ENCODE measurements at regions not wholly inside any gene's neighbourhood (a gene's known extent, or its start where the extent isn't known, plus 50 kb on each side); places are given as distances from the start of the nearest gene placed in this dataset.

DNA sequence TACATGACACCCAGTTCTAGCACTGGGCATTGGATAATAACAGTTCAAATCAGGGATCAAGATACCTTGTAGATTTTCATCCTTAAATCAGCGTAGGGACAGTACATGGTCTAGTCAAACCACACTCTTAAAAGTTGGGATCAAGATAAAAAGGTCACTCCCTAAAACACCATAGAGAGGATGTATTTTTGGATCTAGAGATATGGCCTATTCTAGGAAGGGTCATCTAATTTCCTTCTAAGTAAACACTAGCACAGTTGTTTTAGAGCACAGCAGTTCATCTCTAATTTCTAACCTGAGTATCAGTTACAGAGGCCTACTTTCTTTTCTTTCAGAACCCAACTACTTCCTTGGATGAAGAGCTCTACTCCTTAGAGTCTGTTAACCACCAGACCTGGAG lies 166.4 kb upstream of the GRIN3A start:
- Histone ChIP-seq H3K27ac (no peak overlapping the region), H3K4me3 (ENCODE audit: low read depth, low read length) (no peak overlapping the region), H3K9me3 (ENCODE audit: severe bottlenecking) (no peaks in the 10 kb centered on the region), H3K36me3 (no peaks in the 10 kb centered on the region), H3K27me3 (ENCODE audit: insufficient read depth, low read depth, severe bottlenecking) (no peaks in the 10 kb centered on the region)
- no peak for DNase-seq
- TF ChIP-seq, protein P1, sequence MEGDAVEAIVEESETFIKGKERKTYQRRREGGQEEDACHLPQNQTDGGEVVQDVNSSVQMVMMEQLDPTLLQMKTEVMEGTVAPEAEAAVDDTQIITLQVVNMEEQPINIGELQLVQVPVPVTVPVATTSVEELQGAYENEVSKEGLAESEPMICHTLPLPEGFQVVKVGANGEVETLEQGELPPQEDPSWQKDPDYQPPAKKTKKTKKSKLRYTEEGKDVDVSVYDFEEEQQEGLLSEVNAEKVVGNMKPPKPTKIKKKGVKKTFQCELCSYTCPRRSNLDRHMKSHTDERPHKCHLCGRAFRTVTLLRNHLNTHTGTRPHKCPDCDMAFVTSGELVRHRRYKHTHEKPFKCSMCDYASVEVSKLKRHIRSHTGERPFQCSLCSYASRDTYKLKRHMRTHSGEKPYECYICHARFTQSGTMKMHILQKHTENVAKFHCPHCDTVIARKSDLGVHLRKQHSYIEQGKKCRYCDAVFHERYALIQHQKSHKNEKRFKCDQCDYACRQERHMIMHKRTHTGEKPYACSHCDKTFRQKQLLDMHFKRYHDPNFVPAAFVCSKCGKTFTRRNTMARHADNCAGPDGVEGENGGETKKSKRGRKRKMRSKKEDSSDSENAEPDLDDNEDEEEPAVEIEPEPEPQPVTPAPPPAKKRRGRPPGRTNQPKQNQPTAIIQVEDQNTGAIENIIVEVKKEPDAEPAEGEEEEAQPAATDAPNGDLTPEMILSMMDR (IDR thresholded peaks at IDR 0.05; ENCODE audit: low read depth, low read length) = no peak

DNA sequence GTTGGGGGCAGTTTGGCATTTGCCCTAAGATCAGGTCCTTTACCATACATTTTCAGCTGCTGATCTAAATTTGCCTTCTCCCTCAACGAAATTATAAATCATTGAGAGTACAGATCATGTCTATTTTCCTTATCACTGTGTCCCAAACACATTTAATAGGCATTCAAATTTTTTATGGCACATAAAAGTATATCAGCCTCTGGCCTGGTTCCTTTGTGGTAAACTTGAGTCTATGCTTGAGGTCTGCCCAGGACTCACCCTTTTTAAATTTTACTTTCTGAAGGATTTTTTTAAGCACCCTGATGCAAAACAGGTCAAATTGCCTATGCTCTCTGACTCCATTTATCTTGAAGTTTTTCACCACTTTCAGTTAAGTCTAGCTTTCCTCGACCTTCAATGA lies 163.6 kb upstream of the GRIN3A start:
- TF ChIP-seq, protein P1 (IDR thresholded peaks at IDR 0.05; ENCODE audit: low read depth, low read length) = no peak
- peak overlapping the region; percentile 32 for H3K27ac ChIP-seq
- no peaks in the 10 kb centered on the region for H3K9me3 ChIP-seq (ENCODE audit: severe bottlenecking)
- H3K36me3 ChIP-seq = no peaks in the 10 kb centered on the region
- no peak overlapping the region for H3K4me3 ChIP-seq (ENCODE audit: low read depth, low read length)
- no peaks in the 10 kb centered on the region for H3K27me3 ChIP-seq (ENCODE audit: insufficient read depth, low read depth, severe bottlenecking)
- no peak for DNase-seq

DNA sequence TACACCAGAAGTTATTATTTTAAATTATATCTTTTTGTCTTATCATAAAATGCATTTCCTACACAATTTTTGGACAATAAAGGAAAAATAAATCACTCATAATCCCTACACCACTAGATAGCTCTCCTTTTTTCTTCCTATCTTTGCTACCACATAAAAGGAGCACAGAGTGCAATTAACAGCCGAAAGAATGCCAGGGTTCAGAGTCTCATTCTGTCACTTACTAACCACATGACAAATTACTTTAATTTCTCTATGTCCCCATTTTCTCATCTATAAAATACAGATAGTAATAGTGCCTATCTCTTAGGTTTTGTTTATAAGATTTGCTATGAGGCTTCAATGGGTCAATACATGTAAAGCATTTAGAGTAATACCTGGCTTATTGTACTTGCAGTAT lies 158.7 kb upstream of the GRIN3A start:
- H3K36me3 ChIP-seq = no peaks in the 10 kb centered on the region
- no peaks in the 10 kb centered on the region for H3K9me3 ChIP-seq (ENCODE audit: severe bottlenecking)
- no peak overlapping the region for H3K4me3 ChIP-seq (ENCODE audit: low read depth, low read length)
- TF ChIP-seq, protein P1 (IDR thresholded peaks at IDR 0.05; ENCODE audit: low read depth, low read length) = no peak
- DNase-seq = no peak
- no peak overlapping the region for H3K27ac ChIP-seq
- H3K27me3 ChIP-seq (ENCODE audit: insufficient read depth, low read depth, severe bottlenecking) = no peaks in the 10 kb centered on the region

DNA sequence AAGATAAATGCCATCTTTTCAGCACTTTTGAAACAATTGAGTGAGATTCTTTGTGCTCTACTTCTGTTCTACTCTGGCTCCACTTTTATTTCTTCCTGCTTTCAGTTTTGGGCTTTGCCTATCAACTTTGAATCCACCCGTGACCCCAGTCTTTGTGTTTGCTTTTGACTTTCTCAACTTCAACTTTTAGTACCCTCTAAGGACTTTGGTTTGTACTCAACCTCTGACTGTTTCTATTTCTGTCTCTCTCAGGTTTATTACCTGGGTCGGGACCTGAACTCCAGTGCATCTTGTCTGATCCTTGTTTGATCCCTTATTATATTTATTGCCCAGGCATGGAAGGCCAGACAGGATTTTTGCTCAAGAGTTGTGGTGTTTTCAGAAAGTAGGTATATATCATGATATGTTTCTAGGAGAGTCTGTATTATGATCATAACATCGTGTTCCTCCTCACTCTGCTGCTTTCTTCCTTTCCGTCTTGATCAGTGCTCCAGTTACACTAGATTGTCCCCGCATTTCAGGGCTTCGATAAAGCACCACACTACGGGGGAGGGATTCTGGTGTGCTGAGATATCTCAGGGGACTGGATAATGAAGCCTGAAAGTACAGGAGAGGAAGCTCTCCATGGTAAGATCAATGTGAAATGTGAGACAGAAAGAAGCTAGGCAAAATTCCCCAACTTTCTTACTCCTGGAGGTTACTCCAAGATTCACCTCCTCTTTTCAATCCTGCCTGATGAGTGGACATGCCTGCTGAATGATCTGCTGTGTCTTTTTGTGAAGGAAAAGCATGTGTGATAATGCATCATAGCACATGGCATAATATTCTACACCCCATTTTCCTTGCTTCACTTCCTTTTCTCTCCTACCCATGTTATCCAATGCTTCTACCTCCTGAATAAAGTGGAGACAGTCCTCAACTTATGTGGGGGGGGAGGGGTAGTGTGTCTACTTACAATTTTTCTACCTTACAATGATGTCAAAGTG lies 155.5 kb upstream of the GRIN3A start:
- TF ChIP-seq, protein P1 (IDR thresholded peaks at IDR 0.05; ENCODE audit: low read depth, low read length) = no peak
- H3K9me3 ChIP-seq (ENCODE audit: severe bottlenecking) = no peaks in the 10 kb centered on the region
- H3K27ac ChIP-seq = no peak overlapping the region
- H3K36me3 ChIP-seq = no peaks in the 10 kb centered on the region
- H3K4me3 ChIP-seq (ENCODE audit: low read depth, low read length) = no peak overlapping the region
- no peaks in the 10 kb centered on the region for H3K27me3 ChIP-seq (ENCODE audit: insufficient read depth, low read depth, severe bottlenecking)
- DNase-seq = no peak

DNA sequence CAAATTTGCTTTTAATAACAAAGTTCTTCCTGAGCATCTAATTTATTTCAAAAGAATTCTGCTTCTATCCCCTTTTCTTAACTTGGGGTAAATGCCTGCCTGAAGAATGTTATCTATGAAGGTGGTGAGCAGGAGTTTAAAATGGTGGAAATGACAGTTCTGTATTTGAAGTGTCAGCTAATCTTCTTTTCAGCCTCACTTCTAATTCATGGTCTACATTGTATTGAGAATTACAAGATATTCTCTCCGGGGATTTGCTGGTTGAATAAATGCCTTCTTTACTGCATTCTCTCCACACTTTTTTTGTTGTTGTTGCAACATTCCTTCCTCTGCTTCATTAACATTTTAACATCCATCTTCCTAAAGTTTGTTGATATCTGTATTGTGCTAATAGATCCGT lies 143.1 kb upstream of the GRIN3A start:
- Histone ChIP-seq H3K27me3 (ENCODE audit: insufficient read depth, low read depth, severe bottlenecking) (no peaks in the 10 kb centered on the region), H3K27ac (no peak overlapping the region), H3K36me3 (no peaks in the 10 kb centered on the region), H3K9me3 (ENCODE audit: severe bottlenecking) (no peaks in the 10 kb centered on the region), H3K4me3 (ENCODE audit: low read depth, low read length) (no peak overlapping the region)
- TF ChIP-seq, protein P1 (IDR thresholded peaks at IDR 0.05; ENCODE audit: low read depth, low read length) = no peak
- DNase-seq = no peak

Data from WERI-Rb-1 (cell line).